Astrocyte (in vitro differentiated cells and primary cell): ENCODE measurements at regions not wholly inside any gene's neighbourhood (a gene's known extent, or its start where the extent isn't known, plus 50 kb on each side); places are given as distances from the start of the nearest gene placed in this dataset.

ENCODE experiments used
- EZH2 ChIP-seq: IDR thresholded peaks from 2 replicates; pipeline ENCODE4 v1.6.1; 2012; ENCODE audit warnings: mild to moderate bottlenecking, low read length, inconsistent platforms; ENCODE audit not compliant: insufficient read depth
- TF ChIP-seq, protein P1 (sequence below): IDR thresholded peaks from 2 replicates; pipeline ENCODE4 v1.5.1; 2011; ENCODE audit warnings: low read depth, mild to moderate bottlenecking, inconsistent platforms, low read length, moderate library complexity; ENCODE audit not compliant: insufficient read depth

DNA sequence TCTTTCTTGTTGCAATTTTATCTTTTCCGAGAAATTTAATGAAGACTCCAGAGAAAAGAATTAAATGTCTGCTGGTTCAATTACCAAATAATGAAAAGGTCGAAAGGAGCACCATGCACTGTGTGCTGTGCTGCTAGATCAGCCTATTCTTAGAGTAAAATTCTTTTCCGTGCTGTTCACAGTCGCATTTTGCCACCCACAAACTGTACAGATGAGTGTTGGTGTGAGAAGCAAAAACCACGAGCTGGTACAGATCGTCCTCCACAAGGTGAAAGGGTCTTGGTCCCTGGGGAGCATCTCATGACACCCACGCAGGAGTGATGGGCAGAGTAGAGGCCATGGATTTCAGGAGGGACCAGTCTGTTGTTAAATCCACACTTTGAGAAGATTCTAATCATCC lies 143.8 kb upstream of the PUM3 start:
- TF ChIP-seq, protein P1, sequence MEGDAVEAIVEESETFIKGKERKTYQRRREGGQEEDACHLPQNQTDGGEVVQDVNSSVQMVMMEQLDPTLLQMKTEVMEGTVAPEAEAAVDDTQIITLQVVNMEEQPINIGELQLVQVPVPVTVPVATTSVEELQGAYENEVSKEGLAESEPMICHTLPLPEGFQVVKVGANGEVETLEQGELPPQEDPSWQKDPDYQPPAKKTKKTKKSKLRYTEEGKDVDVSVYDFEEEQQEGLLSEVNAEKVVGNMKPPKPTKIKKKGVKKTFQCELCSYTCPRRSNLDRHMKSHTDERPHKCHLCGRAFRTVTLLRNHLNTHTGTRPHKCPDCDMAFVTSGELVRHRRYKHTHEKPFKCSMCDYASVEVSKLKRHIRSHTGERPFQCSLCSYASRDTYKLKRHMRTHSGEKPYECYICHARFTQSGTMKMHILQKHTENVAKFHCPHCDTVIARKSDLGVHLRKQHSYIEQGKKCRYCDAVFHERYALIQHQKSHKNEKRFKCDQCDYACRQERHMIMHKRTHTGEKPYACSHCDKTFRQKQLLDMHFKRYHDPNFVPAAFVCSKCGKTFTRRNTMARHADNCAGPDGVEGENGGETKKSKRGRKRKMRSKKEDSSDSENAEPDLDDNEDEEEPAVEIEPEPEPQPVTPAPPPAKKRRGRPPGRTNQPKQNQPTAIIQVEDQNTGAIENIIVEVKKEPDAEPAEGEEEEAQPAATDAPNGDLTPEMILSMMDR = no peak
- no peak for TF ChIP-seq EZH2
